CD4-positive, alpha-beta T cell (primary cell): ENCODE measurements at regions not wholly inside any gene's neighbourhood (a gene's known extent, or its start where the extent isn't known, plus 50 kb on each side); places are given as distances from the start of the nearest gene placed in this dataset.

Experiments used
- ATAC-seq: fragments of 200-7000 bp; cut with Tn5 transposase; one replicate; pipeline ENCODE4 v1.10.0; 2022; ENCODE audit warnings: mild to moderate bottlenecking; ENCODE audit not compliant: poor library complexity
- CTCF ChIA-PET: fragments of 350-600 bp; sonication (Branson Sonifier 250); formaldehyde crosslinking; loops from one replicate; lab custom pipeline; 2021; ENCODE audit warnings: antibody characterized with exemption, inconsistent platforms; lab: Charles Lee
- POLR2A ChIA-PET: fragments of 350-600 bp; sonication (Branson Sonifier 250); formaldehyde crosslinking; loops from one replicate; lab custom pipeline; 2021; ENCODE audit warnings: antibody characterized with exemption, inconsistent platforms; lab: Charles Lee
- DNase-seq, 14 experiments: peaks; one replicate each; pipeline ENCODE4 v3.0.0-alpha.2; 2013 to 2020; ENCODE audit warnings: mixed read lengths in 2 of 14
- H3K27ac ChIP-seq, 2 donors: one replicate each; pipeline versions ENCODE4 v1.5.1 to v1.7.0; 2013; ENCODE audit warnings: low read length in 2 of 2, low read depth in 1 of 2, mild to moderate bottlenecking in 1 of 2
- H3K27me3 ChIP-seq, 2 experiments: 1 replicate in 1 of 2; 2 replicates in 1 of 2; pipeline versions ENCODE4 v1.6.1 to v1.7.0; 2013; ENCODE audit warnings: low read length in 2 of 2, control low read depth in 1 of 2, mild to moderate bottlenecking in 1 of 2, moderate library complexity in 1 of 2; ENCODE audit not compliant: insufficient read depth in 2 of 2, control insufficient read depth in 1 of 2
- H3K36me3 ChIP-seq: one replicate; pipeline ENCODE4 v1.6.1; 2013; ENCODE audit warnings: low read length, control low read depth; ENCODE audit not compliant: insufficient read depth
- H3K4me1 ChIP-seq: one replicate; pipeline ENCODE4 v1.6.1; 2013; ENCODE audit warnings: low read length, control low read depth; ENCODE audit not compliant: insufficient read depth
- H3K4me3 ChIP-seq: one replicate; pipeline ENCODE4 v1.5.1; 2013; ENCODE audit warnings: mild to moderate bottlenecking, low read length, moderate library complexity
- H3K9me3 ChIP-seq, 2 experiments: 1 replicate in 1 of 2; 2 replicates in 1 of 2; pipeline versions ENCODE4 v1.6.1 to v1.7.0; 2013; ENCODE audit warnings: low read length in 2 of 2, mild to moderate bottlenecking in 2 of 2, control low read depth in 1 of 2, moderate library complexity in 1 of 2; ENCODE audit not compliant: control insufficient read depth in 1 of 2, insufficient read depth in 1 of 2
- H3K27ac Mint-ChIP-seq: one replicate; pipeline ENCODE4 v1.8.0; 2020; ENCODE audit warnings: mixed read lengths
- H3K27me3 Mint-ChIP-seq: one replicate; pipeline ENCODE4 v1.8.0; 2021; ENCODE audit warnings: mixed read lengths
- H3K36me3 Mint-ChIP-seq: one replicate; pipeline ENCODE4 v1.8.0; 2021; ENCODE audit warnings: low read depth, mixed read lengths
- H3K4me1 Mint-ChIP-seq: one replicate; pipeline ENCODE4 v1.8.0; 2021; ENCODE audit warnings: low read depth, mixed read lengths
- H3K4me3 Mint-ChIP-seq: one replicate; pipeline ENCODE4 v1.8.0; 2020; ENCODE audit warnings: mild to moderate bottlenecking, mixed read lengths
- H3K9me3 Mint-ChIP-seq: one replicate; pipeline ENCODE4 v1.8.0; 2020; ENCODE audit warnings: mixed read lengths
- CTCF ChIP-seq: fragments of 200-600 bp; IDR thresholded peaks from one replicate; pipeline ENCODE4 v1.8.0; 2022; ENCODE audit warnings: antibody characterized with exemption, mild to moderate bottlenecking
- intact Hi-C, 2 experiments: fragments of 100-400 bp; cut with DNase I in 1 of 2; cut with micrococcal nuclease in 1 of 2; formaldehyde crosslinking; loops; one replicate each; pipeline versions ENCODE4 v1.15.1 to v1.9.0; 2023 to 2025; cut with DNase I, micrococcal nuclease

DNA sequence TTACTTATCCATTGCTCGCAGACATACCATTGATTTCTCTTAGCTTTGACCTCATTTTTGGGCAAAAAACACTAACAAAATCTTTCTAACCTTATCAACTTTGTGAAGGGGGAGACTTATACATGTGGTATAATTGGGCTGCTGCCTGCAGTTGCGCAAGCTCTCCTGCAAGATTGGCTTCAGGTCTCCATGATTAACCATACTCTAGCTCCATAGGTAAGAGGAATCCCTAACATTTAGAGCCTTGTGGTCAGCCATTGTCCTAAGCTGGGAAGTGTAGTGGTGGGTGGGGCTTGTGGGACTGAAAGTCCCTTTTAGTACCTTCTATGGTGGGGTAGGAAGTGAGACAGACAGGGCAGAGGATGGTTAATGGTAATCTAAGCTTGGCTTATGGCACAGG, 179.6 kb upstream of the THRB start:
- H3K4me1 ChIP-seq, result no peaks in the 10 kb centered on the region
- no peak for TF ChIP-seq CTCF
- no peaks in the 10 kb centered on the region for H3K36me3 ChIP-seq
- Mint-ChIP-seq H3K9me3 (no peaks in the 10 kb centered on the region), H3K4me3 (no peak overlapping the region), H3K27ac (no peak overlapping the region), H3K36me3 (no peaks in the 10 kb centered on the region), H3K4me1 (no peaks in the 10 kb centered on the region), H3K27me3 (peaks cover 11% of the 10 kb centered on the region)
- CTCF ChIA-PET, result no interaction called here
- H3K27ac ChIP-seq, result no peak overlapping the region
- intact Hi-C loops, result no loop called here
- no peaks in the 10 kb centered on the region for H3K9me3 ChIP-seq
- H3K4me3 ChIP-seq, result no peak overlapping the region
- DNase-seq (no peak), ATAC-seq (no peak)
- no peaks in the 10 kb centered on the region for H3K27me3 ChIP-seq
- POLR2A ChIA-PET, result no interaction called here

DNA sequence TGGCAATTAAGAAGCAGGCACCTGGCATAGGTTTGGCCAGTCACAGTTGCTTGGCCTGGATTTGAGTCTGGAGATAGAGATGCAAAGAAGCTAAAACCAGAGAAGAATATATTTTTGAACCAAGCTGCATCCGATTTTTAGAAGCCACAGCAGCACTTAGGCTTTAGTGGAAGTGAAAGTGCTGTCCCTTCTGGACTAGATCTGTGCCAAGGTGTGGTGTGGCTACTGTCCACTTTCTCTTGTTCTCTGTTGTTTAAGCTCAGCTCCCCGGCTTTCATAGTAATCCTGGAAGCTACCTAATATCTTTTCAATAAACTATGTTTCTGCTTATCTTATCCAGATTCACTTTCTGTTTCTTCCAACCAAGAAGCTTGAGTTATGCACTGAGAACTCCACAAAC, 183.4 kb upstream of the THRB start:
- H3K27ac Mint-ChIP-seq, result no peak overlapping the region
- Histone ChIP-seq H3K36me3 (no peaks in the 10 kb centered on the region), H3K4me3 (no peak overlapping the region), H3K4me1 (no peaks in the 10 kb centered on the region), H3K9me3 (peaks cover 0 to 6% of the 10 kb centered on the region in 2 experiments), H3K27ac (no peak overlapping the region), H3K27me3 (no peaks in the 10 kb centered on the region)
- no peaks in the 10 kb centered on the region for H3K36me3 Mint-ChIP-seq
- no peak for TF ChIP-seq CTCF
- H3K9me3 Mint-ChIP-seq, result no peaks in the 10 kb centered on the region
- H3K4me1 Mint-ChIP-seq, result no peaks in the 10 kb centered on the region
- intact Hi-C loops, result loop anchor here in 1 of 2 experiments (5.0 kb wide), 1 partner anchor 914 kb away; no protein-coding TSS in a partner anchor
- ChIA-PET POLR2A (no interaction called here), CTCF (no interaction called here)
- no peak for DNase-seq
- no peak overlapping the region for H3K4me3 Mint-ChIP-seq
- H3K27me3 Mint-ChIP-seq, result peaks cover 11% of the 10 kb centered on the region
- no peak for ATAC-seq

DNA sequence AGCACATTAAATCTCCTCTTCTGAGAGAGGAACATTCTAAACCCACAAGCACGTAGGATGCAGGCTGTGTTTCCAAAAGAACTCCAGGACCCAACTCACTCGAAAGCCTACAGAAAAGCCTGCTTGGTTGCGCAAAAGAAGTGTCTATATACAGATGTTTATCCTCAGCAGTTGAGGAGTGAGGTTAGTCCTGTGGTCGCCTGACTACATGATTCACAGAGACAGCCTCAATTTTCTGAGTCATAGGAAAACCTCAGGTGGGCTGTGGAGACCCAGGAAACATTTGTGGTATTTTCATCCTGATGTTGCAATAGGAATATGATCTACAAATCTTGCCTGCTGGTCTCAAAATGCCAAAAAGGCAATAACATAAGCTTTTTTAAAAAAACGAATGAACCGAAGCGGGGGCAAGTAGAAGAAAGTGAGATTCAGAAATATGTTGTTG, 183.8 kb upstream of the THRB start:
- Mint-ChIP-seq H3K27ac (no peak overlapping the region), H3K9me3 (no peaks in the 10 kb centered on the region), H3K4me3 (no peak overlapping the region), H3K4me1 (no peaks in the 10 kb centered on the region), H3K27me3 (peaks cover 11% of the 10 kb centered on the region), H3K36me3 (no peaks in the 10 kb centered on the region)
- H3K4me1 ChIP-seq, result no peaks in the 10 kb centered on the region
- H3K9me3 ChIP-seq, result peaks cover 0 to 6% of the 10 kb centered on the region in 2 experiments
- no peak for TF ChIP-seq CTCF
- H3K27ac ChIP-seq, result no peak overlapping the region
- intact Hi-C loops, result loop anchor here in 1 of 2 experiments (5.0 kb wide), 1 partner anchor 914 kb away; no protein-coding TSS in a partner anchor
- H3K36me3 ChIP-seq, result no peaks in the 10 kb centered on the region
- ChIA-PET POLR2A (no interaction called here), CTCF (no interaction called here)
- no peaks in the 10 kb centered on the region for H3K27me3 ChIP-seq
- H3K4me3 ChIP-seq, result no peak overlapping the region
- DNase-seq, result peak in 3 of 14 experiments; percentile 3 to 26 (median 13)
- ATAC-seq, result no peak
